Suppressor macrophage treated with lipopolysaccharide for 4 hours (primary cell): ENCODE measurements at regions not wholly inside any gene's neighbourhood (a gene's known extent, or its start where the extent isn't known, plus 50 kb on each side); places are given as distances from the start of the nearest gene placed in this dataset.
A peak's percentile ranks its signal among the peaks of the same experiment; 100 is the strongest.

Experiments
- DNase-seq: peaks from one replicate; pipeline ENCODE4 v3.0.0-alpha.2; 2020

DNA sequence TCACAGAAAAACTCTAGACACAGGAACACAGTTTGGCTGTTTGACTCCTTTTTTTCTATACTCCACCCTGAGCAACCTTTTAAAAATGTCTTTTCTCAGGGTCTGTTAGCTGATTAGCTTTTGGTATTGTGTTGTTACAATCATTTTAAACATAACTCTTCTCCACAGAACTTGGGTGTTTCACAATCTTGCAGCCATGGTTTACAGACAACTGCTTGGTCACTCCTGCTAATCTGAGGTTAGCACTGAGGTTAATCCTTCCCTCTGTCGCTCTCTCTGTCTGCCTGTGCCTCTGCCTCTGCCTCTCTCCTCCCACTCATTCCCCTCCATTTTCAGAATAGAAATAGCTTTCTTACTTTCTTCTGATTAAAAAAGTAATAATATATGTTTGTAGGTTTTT is 62.4 kb upstream of the ZBED5 start:
- DNase-seq: no peak

DNA sequence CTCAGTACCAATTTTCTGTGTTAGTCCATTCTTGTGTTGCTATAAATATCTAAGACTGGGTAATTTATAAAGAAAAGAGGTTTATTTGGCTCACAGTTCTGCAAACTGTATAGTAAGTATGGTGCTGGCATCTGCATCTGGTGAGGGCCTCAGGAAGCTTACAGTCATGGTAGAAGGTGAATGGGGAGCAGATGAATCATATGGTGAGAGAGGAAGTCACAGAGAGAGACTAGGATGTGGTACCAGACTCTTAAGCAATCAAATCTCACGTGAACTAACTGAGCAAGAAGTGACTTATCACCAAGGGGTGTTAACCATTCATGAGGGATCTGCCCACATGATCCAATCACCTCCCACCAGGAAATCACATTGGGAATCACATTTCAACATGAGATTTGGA is 60.8 kb upstream of the ZBED5 start:
- peak; percentile 73 for DNase-seq

GRCh38 chr11:10918275-10918674 is 60.4 kb upstream of the ZBED5 start:
- no peak for DNase-seq

DNA sequence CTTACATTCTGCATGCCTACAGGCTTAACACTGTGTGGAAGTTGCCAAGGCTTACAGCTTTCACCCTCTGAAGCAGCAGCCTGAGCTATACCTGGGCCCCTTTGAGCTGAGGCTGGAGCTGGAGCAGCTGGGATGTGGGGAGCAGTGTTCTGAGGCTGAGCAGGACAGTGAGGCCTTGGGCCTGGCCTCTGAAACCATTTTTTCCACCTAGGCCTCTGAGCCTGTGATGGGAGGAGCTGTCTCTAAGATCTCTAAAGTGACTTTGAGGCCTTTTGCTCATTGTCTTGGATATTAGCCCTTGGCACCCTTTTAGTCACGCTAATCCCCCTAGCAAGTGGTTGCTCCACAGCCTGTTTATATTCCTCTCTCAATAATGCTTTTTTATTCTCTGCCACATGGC is 59.9 kb upstream of the ZBED5 start:
- no peak for DNase-seq

GRCh38 chr11:10916665-10917064 is 58.8 kb upstream of the ZBED5 start:
- DNase-seq: no peak

DNA sequence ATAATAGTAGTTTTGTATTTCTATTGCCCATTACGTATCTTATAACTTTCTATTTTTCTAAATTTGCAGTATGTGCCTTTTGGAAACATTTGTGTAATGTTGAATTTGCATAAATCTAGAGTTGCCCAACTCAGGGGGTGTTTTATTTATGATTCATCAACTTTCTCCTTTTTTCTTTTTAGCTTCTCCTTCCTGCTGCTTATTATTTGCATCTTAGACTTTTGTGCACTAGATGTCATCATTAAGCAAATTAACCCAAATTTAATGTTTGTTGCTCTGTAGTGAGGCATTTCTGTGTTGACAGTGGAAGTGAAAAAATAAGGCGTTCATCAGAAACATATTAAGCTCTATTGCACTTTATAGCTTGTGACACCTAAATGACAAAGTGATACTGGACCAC is 56.2 kb upstream of the ZBED5 start:
- peak; percentile 78 for DNase-seq

DNA sequence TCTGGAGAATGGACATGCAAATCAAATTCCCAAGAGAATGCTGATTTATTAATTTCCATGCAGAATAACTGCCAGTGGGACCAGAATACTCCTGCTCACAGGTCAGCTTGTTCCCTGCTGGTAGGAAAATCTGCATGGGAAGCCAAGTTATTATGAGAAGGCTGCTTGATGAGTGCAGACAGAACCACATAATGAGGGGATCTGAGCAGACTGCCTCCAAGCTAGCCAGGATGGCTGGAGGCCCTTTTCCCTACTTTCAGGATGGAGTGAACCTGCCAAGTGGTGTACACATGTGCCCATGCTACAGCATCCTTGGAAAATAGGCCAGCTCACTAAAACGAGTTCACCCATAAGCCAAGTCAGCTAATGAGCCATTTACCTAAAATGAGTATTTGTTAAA is 55.2 kb upstream of the ZBED5 start:
- no peak for DNase-seq

DNA sequence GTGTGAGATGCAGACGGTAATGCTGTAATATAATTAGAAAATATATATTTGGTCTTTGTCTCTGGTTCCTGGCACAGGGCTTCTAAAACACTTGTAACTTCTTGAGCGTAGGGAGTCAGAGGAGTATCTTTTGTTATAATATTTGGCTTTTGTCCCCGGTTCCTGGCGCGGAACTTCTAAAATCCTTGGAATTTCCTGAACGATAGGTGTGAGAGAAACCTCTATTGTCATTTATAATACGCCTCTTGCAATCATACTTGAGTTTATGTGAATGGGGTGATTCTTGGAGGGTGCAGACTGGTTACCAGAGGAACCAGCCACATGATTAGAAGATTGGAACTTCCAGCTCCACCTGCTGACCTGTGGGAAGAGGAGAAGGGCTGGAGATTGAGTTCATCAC is 54.1 kb upstream of the ZBED5 start:
- DNase-seq: no peak

GRCh38 chr11:10909141-10909883 is 51.5 kb upstream of the ZBED5 start:
- no peak for DNase-seq

GRCh38 chr11:10908215-10908951 is 50.5 kb upstream of the ZBED5 start:
- DNase-seq: no peak
